Adrenal gland (tissue), 9 donors: ENCODE measurements at regions not wholly inside any gene's neighbourhood (a gene's known extent, or its start where the extent isn't known, plus 50 kb on each side); places are given as distances from the start of the nearest gene placed in this dataset.

Experiments
- DNase-seq, 7 donors: peaks; one replicate each; pipeline ENCODE4 v3.0.0-alpha.2; 2019 to 2020
- H3K27ac ChIP-seq, 5 donors: fragments of 200-600 bp; sonication (generic) in 4 of 5; 1 replicate in 3 of 5; 2 replicates in 2 of 5; pipeline versions ENCODE4 v1.5.1 to v1.8.0; 2016 to 2020; ENCODE audit warnings: mild to moderate bottlenecking in 1 of 5
- H3K27me3 ChIP-seq: fragments of 200-600 bp; 2 replicates; pipeline ENCODE4 v1.8.0; 2021
- H3K36me3 ChIP-seq, 2 donors: fragments of 200-600 bp; replicated peaks in 1 of 2; 1 replicate in 1 of 2; 2 replicates in 1 of 2; pipeline versions ENCODE4 v1.5.1 to v1.8.0; 2018 to 2022
- H3K4me1 ChIP-seq, 2 donors: fragments of 200-600 bp; replicated peaks in 1 of 2; 1 replicate in 1 of 2; 2 replicates in 1 of 2; pipeline versions ENCODE4 v1.5.1 to v1.8.0; 2018 to 2021
- H3K4me3 ChIP-seq, 4 donors: fragments of 200-600 bp; sonication (generic) in 3 of 4; one replicate each; pipeline ENCODE4 v1.5.1; 2016 to 2018
- H3K9me3 ChIP-seq, 3 donors: fragments of 200-600 bp; sonication (generic) in 1 of 3; replicated peaks in 1 of 3; 1 replicate in 2 of 3; 2 replicates in 1 of 3; pipeline versions ENCODE4 v1.5.1 to v1.8.0; 2016 to 2021
- POLR2A ChIP-seq, 2 donors: fragments of 450-650 bp; IDR thresholded peaks; one replicate each; pipeline ENCODE4 v1.6.1; 2017; ENCODE audit warnings: antibody characterized with exemption in 2 of 2, mild to moderate bottlenecking in 2 of 2, moderate library complexity in 1 of 2
- WGBS, 4 donors: extraction: QIAGEN DNeasy Blood & Tissue Kit in 2 of 4; methylation state at CpG; one replicate each; pipeline versions ENCODE4 v1.1.5 to v1.1.7; 2013 to 2017; 5-methylcytosine and 5-hydroxymethylcytosine counted together
- intact Hi-C, 2 donors: fragments of 100-400 bp; cut with DNase I; formaldehyde crosslinking; loops; one replicate each; pipeline versions ENCODE4 v1.14.1 to v1.15.0; 2022 to 2023
- TF ChIP-seq, protein P1 (sequence below), 6 experiments: fragments of 450-650 bp in 4 of 6; fragments of 200-600 bp in 2 of 6; sonication (generic) in 1 of 6; IDR thresholded peaks; 1 replicate in 5 of 6; 2 replicates in 1 of 6; pipeline versions ENCODE4 v1.5.1 to v1.8.0; 2016 to 2021; ENCODE audit warnings: antibody characterized with exemption in 6 of 6, mild to moderate bottlenecking in 2 of 6, moderate library complexity in 1 of 6
- donor health status: healthy with polysubstance abuse.
- donor health status: Bipolar disorder and iron deficiency.
- donor health status: DM: yes; HTN: yes; CAD: no.
- donor health status: DM: no; HTN: no; CAD: no.
- donor health status: DM: no; HTN: no; CAD: no.

DNA sequence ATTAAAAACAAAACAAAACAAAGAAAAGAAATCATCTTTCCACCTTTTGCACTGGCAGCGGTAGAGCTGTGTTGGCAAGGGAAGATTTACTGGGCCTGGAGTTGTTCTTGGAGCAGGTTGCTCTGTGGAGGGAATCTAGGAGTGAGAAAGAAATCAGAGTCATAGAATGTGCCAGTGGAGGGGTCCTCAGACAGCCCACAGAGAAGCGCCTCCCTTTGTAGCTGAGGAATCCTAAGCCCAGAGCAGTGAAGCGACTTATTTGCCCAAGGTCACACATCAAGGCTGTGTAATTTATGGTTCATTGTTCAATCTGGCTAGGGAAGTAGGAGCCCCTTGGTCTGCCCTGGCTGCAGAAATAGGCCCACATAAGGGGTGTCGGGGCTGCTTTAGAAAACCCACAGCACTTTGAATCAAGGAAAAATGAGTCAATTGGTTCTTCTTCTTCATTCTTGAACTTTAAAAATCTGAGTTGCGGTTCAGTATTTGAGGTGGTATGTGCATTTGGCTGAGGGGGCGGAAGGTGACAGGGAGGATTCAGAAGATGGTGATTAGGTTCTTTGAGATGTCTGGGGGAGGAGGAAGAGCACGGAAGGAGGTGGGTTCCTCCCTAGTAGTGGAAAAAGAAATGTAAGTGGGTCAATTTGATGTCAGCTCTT is 253.7 kb downstream of the PTEN start:
- TF ChIP-seq POLR2A (IDR thresholded peaks at IDR 0.05) = no peak
- intact Hi-C loops = loop anchor here in 1 of 2 donors (10.0 kb wide), 1 partner anchor 252 kb away; the partner anchor contains the start of genes KLLN and PTEN
- H3K36me3 ChIP-seq = no peaks in the 10 kb centered on the region
- no peaks in the 10 kb centered on the region for H3K27me3 ChIP-seq
- H3K27ac ChIP-seq = no peak overlapping the region
- H3K4me3 ChIP-seq = no peak overlapping the region
- no peaks in the 10 kb centered on the region for H3K9me3 ChIP-seq
- peaks cover 0 to 3% of the 10 kb centered on the region in 2 donors for H3K4me1 ChIP-seq
- DNase-seq = no peak
- WGBS, 4 donors = 81 to 85% (median 83%) methylated on average over 7 of the region's 7 CpGs

DNA sequence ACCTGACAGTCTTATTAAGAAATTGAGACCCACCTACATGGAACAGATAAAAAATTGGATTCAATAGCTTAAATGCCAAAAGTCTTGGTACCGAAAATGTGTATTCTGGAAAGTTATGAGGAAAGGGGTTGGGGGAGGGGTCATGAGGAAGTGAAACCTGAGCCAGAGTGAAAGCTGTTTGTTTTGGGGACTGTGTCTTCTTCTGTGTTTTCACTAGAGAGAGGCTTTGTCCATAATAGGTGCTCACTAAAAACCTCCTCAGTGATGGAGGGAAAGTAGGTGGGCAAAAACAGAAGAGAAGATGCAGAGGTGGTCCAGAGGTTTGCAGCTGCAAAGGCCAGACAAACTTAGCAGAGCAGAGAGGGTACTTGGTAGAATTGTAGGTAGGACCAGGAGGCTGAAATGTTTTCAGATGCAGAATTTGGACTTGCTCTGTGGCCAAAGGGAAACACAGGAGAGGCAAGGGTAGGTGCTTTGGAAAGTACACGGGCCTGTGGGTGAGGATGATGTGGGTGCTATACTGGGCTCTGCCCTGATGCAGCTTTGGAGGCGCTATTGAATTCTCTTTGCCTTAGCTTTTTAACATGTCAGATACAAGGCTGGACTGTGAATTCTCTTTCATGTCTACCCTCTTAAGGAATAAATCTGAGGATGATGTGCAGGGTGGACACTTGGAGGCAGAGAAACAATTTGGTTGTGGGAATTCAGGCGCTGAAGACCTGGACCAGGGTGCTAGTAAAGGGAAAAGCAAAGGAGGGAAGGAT is 254.6 kb downstream of the PTEN start:
- peaks cover 0 to 3% of the 10 kb centered on the region in 2 donors for H3K4me1 ChIP-seq
- no peaks in the 10 kb centered on the region for H3K36me3 ChIP-seq
- TF ChIP-seq, protein P1, sequence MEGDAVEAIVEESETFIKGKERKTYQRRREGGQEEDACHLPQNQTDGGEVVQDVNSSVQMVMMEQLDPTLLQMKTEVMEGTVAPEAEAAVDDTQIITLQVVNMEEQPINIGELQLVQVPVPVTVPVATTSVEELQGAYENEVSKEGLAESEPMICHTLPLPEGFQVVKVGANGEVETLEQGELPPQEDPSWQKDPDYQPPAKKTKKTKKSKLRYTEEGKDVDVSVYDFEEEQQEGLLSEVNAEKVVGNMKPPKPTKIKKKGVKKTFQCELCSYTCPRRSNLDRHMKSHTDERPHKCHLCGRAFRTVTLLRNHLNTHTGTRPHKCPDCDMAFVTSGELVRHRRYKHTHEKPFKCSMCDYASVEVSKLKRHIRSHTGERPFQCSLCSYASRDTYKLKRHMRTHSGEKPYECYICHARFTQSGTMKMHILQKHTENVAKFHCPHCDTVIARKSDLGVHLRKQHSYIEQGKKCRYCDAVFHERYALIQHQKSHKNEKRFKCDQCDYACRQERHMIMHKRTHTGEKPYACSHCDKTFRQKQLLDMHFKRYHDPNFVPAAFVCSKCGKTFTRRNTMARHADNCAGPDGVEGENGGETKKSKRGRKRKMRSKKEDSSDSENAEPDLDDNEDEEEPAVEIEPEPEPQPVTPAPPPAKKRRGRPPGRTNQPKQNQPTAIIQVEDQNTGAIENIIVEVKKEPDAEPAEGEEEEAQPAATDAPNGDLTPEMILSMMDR (IDR thresholded peaks at IDR 0.05) = peak in 4 of 6 experiments; percentile 13 to 34 (median 24)
- TF ChIP-seq POLR2A (IDR thresholded peaks at IDR 0.05) = no peak
- WGBS, 4 donors = 87 to 95% (median 88%) methylated on average over 4 of the region's 4 CpGs
- H3K9me3 ChIP-seq = no peaks in the 10 kb centered on the region
- H3K27ac ChIP-seq = no peak overlapping the region
- DNase-seq = no peak
- H3K4me3 ChIP-seq = no peak overlapping the region
- intact Hi-C loops = loop anchor here in 1 of 2 donors (10.0 kb wide), 1 partner anchor 253 kb away; the partner anchor contains the start of genes KLLN and PTEN
- no peaks in the 10 kb centered on the region for H3K27me3 ChIP-seq

DNA sequence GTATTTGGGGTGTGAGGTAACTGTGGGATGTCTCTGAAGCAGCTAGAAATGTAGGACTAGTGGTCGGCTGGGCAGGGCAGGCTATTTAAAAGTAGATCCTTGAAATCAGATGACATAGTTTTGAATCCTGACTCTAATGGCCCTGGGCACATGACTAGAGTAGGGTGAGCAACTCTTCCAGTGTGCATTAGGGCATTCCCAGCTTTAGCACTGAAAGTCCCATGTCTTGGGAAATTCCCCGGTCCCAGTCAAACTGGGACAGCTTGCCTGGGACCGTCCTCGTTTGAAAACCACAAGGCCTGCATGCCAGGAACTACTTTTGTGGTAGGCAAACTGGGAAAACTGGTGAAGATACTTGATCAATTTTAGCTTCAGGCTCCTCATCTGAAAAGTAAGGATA is 255.3 kb downstream of the PTEN start:
- no peaks in the 10 kb centered on the region for H3K9me3 ChIP-seq
- H3K27me3 ChIP-seq = no peaks in the 10 kb centered on the region
- no peak for DNase-seq
- H3K4me1 ChIP-seq = peaks cover 0 to 3% of the 10 kb centered on the region in 2 donors
- H3K4me3 ChIP-seq = no peak overlapping the region
- WGBS, 4 donors = 73 to 84% (median 79%) methylated on average over 4 of the region's 4 CpGs
- no peaks in the 10 kb centered on the region for H3K36me3 ChIP-seq
- intact Hi-C loops = loop anchor here in 1 of 2 donors (10.0 kb wide), 1 partner anchor 254 kb away; the partner anchor contains the start of genes KLLN and PTEN
- TF ChIP-seq, protein P1 (IDR thresholded peaks at IDR 0.05) = no peak
- TF ChIP-seq POLR2A (IDR thresholded peaks at IDR 0.05) = no peak
- H3K27ac ChIP-seq = no peak overlapping the region

DNA sequence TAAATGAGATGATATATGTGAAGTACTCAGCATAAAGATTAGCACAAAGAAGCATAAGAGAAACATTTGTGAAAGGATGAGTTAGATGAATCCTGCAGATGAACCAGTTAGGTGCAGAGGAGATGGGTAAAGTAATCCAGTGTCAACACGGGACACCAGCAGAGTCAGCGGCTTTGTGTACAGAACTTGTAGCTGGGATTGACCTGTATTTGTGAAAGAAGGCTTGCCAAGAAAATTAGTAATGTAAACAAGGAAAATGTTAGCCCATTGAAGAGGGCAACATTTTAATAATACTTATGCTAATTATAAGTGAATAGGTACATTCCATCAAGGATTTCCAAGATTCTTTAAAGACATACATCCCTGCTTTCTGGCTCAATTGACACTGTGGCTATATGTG is 255.7 kb downstream of the PTEN start:
- intact Hi-C loops = loop anchor here in 1 of 2 donors (10.0 kb wide), 1 partner anchor 254 kb away; the partner anchor contains the start of genes KLLN and PTEN
- Histone ChIP-seq H3K27me3 (no peaks in the 10 kb centered on the region), H3K4me3 (no peak overlapping the region), H3K27ac (no peak overlapping the region), H3K4me1 (peaks cover 0 to 3% of the 10 kb centered on the region in 2 donors), H3K9me3 (no peaks in the 10 kb centered on the region), H3K36me3 (no peaks in the 10 kb centered on the region)
- TF ChIP-seq, protein P1 (IDR thresholded peaks at IDR 0.05) = no peak
- no peak for TF ChIP-seq POLR2A (IDR thresholded peaks at IDR 0.05)
- no peak for DNase-seq
- 86 to 96% (median 92%) methylated on average over 2 of the region's 2 CpGs for WGBS, 4 donors
